ENCODE measurements at regions not wholly inside any gene's neighbourhood (a gene's known extent, or its start where the extent isn't known, plus 50 kb on each side); places are given as distances from the start of the nearest gene placed in this dataset.

DNA sequence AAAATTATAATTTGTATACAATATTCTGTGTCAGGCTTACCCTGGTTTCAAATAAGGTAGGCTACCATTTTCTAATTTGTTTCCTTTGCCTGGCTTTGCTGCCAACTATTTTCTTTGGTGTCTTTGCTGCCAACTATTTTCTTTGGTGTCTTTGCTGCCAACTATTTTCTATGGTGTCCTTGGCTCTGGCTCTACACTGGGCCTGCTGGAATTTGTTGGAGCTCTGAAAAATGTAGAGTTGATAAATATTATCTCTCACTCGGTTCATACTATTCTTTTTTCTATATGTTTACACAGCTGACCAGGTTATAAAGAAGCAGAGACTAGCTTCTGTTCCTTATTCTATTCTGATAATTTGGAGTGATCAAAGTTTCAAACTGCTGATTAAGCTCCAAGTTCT, 768.0 kb upstream of the PHF14 start:
- Histone ChIP-seq H3K9me3 (replicated peaks; ENCODE audit: insufficient read depth, low read length) (no peaks in the 10 kb centered on the region), H3K9me2 (replicated peaks; ENCODE audit: insufficient read depth, low read length) (no peaks in the 10 kb centered on the region), H3K4me3 (ENCODE audit: low read length) (no peak overlapping the region), H3K27ac (ENCODE audit: low read length) (no peak overlapping the region), H3F3A (ENCODE audit: insufficient read depth, low read length) (no peaks in the 10 kb centered on the region), H3K79me2 (ENCODE audit: low read length) (no peaks in the 10 kb centered on the region), H3K4me1 (ENCODE audit: low read length) (no peaks in the 10 kb centered on the region), H3K36me3 (replicated peaks; ENCODE audit: insufficient read depth, low read length) (no peaks in the 10 kb centered on the region), H3K4me2 (ENCODE audit: low read depth, low read length) (no peak overlapping the region), H2AFZ (ENCODE audit: low read length) (no peak overlapping the region), H4K20me1 (ENCODE audit: insufficient read depth, low read length) (no peaks in the 10 kb centered on the region), H3K9ac (ENCODE audit: low read length) (no peak overlapping the region), H3K27me3 (replicated peaks; ENCODE audit: insufficient read depth, low read length) (no peaks in the 10 kb centered on the region)
- no peak for DNase-seq
- TF ChIP-seq CTCF (IDR thresholded peaks at IDR 0.05; ENCODE audit: low read length), result no peak
- TF ChIP-seq EZH2phosphoT487 (IDR thresholded peaks at IDR 0.05; ENCODE audit: low read length), result no peak
- TF ChIP-seq EZH2 (optimal IDR thresholded peaks at IDR 0.05; ENCODE audit: low read depth, low read length), result no peak

DNA sequence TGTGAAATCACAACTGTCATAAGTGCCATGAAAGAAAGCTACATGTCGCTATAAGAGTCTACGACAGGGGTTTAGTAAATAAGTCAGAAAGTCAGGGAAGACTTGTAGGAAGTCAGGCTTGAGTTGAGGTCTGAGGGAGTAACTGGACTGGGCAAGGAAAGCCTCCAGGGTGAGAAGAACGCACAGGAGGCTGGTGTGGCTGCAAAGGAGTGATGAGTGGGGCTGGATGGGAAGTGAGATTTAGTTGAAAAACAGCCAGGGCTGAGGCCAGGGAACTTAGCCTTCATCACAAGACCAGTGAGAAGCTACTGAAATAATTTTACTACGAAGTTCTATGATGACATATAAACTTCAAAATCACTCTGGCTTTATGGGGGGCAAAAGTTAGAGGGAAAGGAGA, 763.7 kb upstream of the PHF14 start:
- no peaks in the 10 kb centered on the region for H3F3A ChIP-seq (ENCODE audit: insufficient read depth, low read length)
- H3K27me3 ChIP-seq (replicated peaks; ENCODE audit: insufficient read depth, low read length), result no peaks in the 10 kb centered on the region
- no peaks in the 10 kb centered on the region for H3K9me2 ChIP-seq (replicated peaks; ENCODE audit: insufficient read depth, low read length)
- no peak overlapping the region for H3K27ac ChIP-seq (ENCODE audit: low read length)
- no peak for DNase-seq
- H3K4me2 ChIP-seq (ENCODE audit: low read depth, low read length), result no peak overlapping the region
- TF ChIP-seq CTCF (IDR thresholded peaks at IDR 0.05; ENCODE audit: low read length) (no peak), EZH2 (optimal IDR thresholded peaks at IDR 0.05; ENCODE audit: low read depth, low read length) (no peak), EZH2phosphoT487 (IDR thresholded peaks at IDR 0.05; ENCODE audit: low read length) (no peak)
- no peaks in the 10 kb centered on the region for H3K36me3 ChIP-seq (replicated peaks; ENCODE audit: insufficient read depth, low read length)
- H3K9ac ChIP-seq (ENCODE audit: low read length), result no peak overlapping the region
- no peaks in the 10 kb centered on the region for H3K9me3 ChIP-seq (replicated peaks; ENCODE audit: insufficient read depth, low read length)
- no peaks in the 10 kb centered on the region for H3K79me2 ChIP-seq (ENCODE audit: low read length)
- no peak overlapping the region for H3K4me3 ChIP-seq (ENCODE audit: low read length)
- no peak overlapping the region for H2AFZ ChIP-seq (ENCODE audit: low read length)
- no peaks in the 10 kb centered on the region for H3K4me1 ChIP-seq (ENCODE audit: low read length)
- no peaks in the 10 kb centered on the region for H4K20me1 ChIP-seq (ENCODE audit: insufficient read depth, low read length)

- no peaks in the 10 kb centered on the region for H3F3A ChIP-seq (ENCODE audit: insufficient read depth, low read length)
- TF ChIP-seq EZH2phosphoT487 (IDR thresholded peaks at IDR 0.05; ENCODE audit: low read length), result no peak
- no peak for TF ChIP-seq CTCF (IDR thresholded peaks at IDR 0.05; ENCODE audit: low read length)
- TF ChIP-seq EZH2 (optimal IDR thresholded peaks at IDR 0.05; ENCODE audit: low read depth, low read length), result no peak
- DNase-seq, result no peak
These were observed 762.7 kb upstream of the PHF14 start for GRCh38 chr7:10211016-10211415.

More at GRCh38 chr7:10211016-10211415, 762.7 kb upstream of the PHF14 start:
- Histone ChIP-seq H3K9ac (ENCODE audit: low read length) (no peak overlapping the region), H3K4me2 (ENCODE audit: low read depth, low read length) (no peak overlapping the region), H3K9me3 (replicated peaks; ENCODE audit: insufficient read depth, low read length) (no peaks in the 10 kb centered on the region), H3K79me2 (ENCODE audit: low read length) (no peaks in the 10 kb centered on the region), H3K4me1 (ENCODE audit: low read length) (no peaks in the 10 kb centered on the region), H3K4me3 (ENCODE audit: low read length) (no peak overlapping the region), H3K27ac (ENCODE audit: low read length) (no peak overlapping the region), H2AFZ (ENCODE audit: low read length) (no peak overlapping the region), H4K20me1 (ENCODE audit: insufficient read depth, low read length) (no peaks in the 10 kb centered on the region), H3K36me3 (replicated peaks; ENCODE audit: insufficient read depth, low read length) (no peaks in the 10 kb centered on the region), H3K27me3 (replicated peaks; ENCODE audit: insufficient read depth, low read length) (no peaks in the 10 kb centered on the region), H3K9me2 (replicated peaks; ENCODE audit: insufficient read depth, low read length) (no peaks in the 10 kb centered on the region)

Data from MM.1S (cell line).